Lower leg skin (tissue), 3 donors: ENCODE measurements at regions not wholly inside any gene's neighbourhood (a gene's known extent, or its start where the extent isn't known, plus 50 kb on each side); places are given as distances from the start of the nearest gene placed in this dataset.

Experiments
- CTCF ChIP-seq, 3 donors: fragments of 450-650 bp; IDR thresholded peaks; one replicate each; pipeline ENCODE4 v1.5.1; 2016; ENCODE audit warnings: antibody characterized with exemption in 3 of 3, mild to moderate bottlenecking in 3 of 3, moderate library complexity in 2 of 3
- POLR2A ChIP-seq, 2 donors: fragments of 450-650 bp; IDR thresholded peaks; one replicate each; pipeline ENCODE4 v1.6.1; 2016 to 2017; ENCODE audit warnings: antibody characterized with exemption in 2 of 2, mild to moderate bottlenecking in 1 of 2, moderate library complexity in 1 of 2

- TF ChIP-seq POLR2A (IDR thresholded peaks at IDR 0.05) (no peak), CTCF (IDR thresholded peaks at IDR 0.05) (no peak)
These were observed 76.1 kb upstream of the KHDRBS2 start for GRCh38 chr6:62362097-62362496.
